Liver (tissue), 3 donors: ENCODE measurements at regions not wholly inside any gene's neighbourhood (a gene's known extent, or its start where the extent isn't known, plus 50 kb on each side); places are given as distances from the start of the nearest gene placed in this dataset.

Experiments
- EGR1 ChIP-seq, 2 donors: IDR thresholded peaks; 2 replicates each; pipeline ENCODE4 v1.6.1; 2016 to 2018; ENCODE audit warnings: antibody characterized with exemption in 2 of 2, low read depth in 2 of 2
- GABPA ChIP-seq, 2 donors: IDR thresholded peaks in 1 of 2; conservative IDR thresholded peaks in 1 of 2; 2 replicates each; pipeline ENCODE4 v1.6.1; 2016; ENCODE audit warnings: antibody characterized with exemption in 2 of 2, mild to moderate bottlenecking in 1 of 2, moderate library complexity in 1 of 2
- RXRA ChIP-seq, 2 donors: IDR thresholded peaks; 2 replicates each; pipeline ENCODE4 v1.6.1; 2017 to 2018; ENCODE audit warnings: antibody characterized with exemption in 2 of 2, mild to moderate bottlenecking in 1 of 2
- TAF1 ChIP-seq: conservative IDR thresholded peaks from 2 replicates; pipeline ENCODE4 v1.6.1; 2016; ENCODE audit warnings: antibody characterized with exemption, mild to moderate bottlenecking
- TF ChIP-seq, protein P1 (sequence below): fragments of 150-350 bp; IDR thresholded peaks from 2 replicates; pipeline ENCODE4 v1.5.1; 2017; ENCODE audit warnings: improper control_type of control experiment, low read depth, low read length; ENCODE audit not compliant: missing input control
- TF ChIP-seq, protein P2 (sequence below): IDR thresholded peaks from 2 replicates; pipeline ENCODE4 v1.6.1; 2016; ENCODE audit warnings: antibody characterized with exemption, mild to moderate bottlenecking
- TF ChIP-seq, protein P3 (sequence below): IDR thresholded peaks from 2 replicates; pipeline ENCODE4 v1.6.1; 2016; ENCODE audit warnings: antibody characterized with exemption
- TF ChIP-seq, protein P4 (sequence below): IDR thresholded peaks from 2 replicates; pipeline ENCODE4 v1.6.1; 2016; ENCODE audit warnings: antibody characterized with exemption
- donor health status: healthy.
- donor health status: healthy.

DNA sequence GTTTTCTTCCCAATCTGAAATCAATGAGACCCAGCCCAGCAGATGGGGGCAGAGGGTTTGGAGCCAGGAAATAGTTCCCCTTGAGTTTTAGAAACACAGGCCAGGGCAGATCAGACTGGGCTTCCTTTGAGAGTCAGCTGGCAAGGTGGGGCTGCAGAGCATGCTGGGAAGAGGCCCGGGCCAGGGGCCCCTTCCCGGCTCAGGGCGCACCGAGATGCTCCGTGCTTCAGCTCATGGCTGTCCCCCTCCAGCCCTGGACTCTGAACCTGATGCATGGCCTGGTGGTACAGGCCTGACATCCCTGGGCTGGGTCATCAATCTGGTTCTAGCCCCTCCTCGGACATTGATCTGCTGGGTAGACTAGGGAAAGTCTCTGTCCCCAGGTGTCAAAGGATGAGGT, 65.1 kb upstream of the RUNX3 start:
- TF ChIP-seq, protein P1, sequence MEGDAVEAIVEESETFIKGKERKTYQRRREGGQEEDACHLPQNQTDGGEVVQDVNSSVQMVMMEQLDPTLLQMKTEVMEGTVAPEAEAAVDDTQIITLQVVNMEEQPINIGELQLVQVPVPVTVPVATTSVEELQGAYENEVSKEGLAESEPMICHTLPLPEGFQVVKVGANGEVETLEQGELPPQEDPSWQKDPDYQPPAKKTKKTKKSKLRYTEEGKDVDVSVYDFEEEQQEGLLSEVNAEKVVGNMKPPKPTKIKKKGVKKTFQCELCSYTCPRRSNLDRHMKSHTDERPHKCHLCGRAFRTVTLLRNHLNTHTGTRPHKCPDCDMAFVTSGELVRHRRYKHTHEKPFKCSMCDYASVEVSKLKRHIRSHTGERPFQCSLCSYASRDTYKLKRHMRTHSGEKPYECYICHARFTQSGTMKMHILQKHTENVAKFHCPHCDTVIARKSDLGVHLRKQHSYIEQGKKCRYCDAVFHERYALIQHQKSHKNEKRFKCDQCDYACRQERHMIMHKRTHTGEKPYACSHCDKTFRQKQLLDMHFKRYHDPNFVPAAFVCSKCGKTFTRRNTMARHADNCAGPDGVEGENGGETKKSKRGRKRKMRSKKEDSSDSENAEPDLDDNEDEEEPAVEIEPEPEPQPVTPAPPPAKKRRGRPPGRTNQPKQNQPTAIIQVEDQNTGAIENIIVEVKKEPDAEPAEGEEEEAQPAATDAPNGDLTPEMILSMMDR, result no peak
- TF ChIP-seq, protein P2, sequence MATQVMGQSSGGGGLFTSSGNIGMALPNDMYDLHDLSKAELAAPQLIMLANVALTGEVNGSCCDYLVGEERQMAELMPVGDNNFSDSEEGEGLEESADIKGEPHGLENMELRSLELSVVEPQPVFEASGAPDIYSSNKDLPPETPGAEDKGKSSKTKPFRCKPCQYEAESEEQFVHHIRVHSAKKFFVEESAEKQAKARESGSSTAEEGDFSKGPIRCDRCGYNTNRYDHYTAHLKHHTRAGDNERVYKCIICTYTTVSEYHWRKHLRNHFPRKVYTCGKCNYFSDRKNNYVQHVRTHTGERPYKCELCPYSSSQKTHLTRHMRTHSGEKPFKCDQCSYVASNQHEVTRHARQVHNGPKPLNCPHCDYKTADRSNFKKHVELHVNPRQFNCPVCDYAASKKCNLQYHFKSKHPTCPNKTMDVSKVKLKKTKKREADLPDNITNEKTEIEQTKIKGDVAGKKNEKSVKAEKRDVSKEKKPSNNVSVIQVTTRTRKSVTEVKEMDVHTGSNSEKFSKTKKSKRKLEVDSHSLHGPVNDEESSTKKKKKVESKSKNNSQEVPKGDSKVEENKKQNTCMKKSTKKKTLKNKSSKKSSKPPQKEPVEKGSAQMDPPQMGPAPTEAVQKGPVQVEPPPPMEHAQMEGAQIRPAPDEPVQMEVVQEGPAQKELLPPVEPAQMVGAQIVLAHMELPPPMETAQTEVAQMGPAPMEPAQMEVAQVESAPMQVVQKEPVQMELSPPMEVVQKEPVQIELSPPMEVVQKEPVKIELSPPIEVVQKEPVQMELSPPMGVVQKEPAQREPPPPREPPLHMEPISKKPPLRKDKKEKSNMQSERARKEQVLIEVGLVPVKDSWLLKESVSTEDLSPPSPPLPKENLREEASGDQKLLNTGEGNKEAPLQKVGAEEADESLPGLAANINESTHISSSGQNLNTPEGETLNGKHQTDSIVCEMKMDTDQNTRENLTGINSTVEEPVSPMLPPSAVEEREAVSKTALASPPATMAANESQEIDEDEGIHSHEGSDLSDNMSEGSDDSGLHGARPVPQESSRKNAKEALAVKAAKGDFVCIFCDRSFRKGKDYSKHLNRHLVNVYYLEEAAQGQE, result no peak
- no peak for TF ChIP-seq RXRA (IDR thresholded peaks at IDR 0.05)
- TF ChIP-seq, protein P3, sequence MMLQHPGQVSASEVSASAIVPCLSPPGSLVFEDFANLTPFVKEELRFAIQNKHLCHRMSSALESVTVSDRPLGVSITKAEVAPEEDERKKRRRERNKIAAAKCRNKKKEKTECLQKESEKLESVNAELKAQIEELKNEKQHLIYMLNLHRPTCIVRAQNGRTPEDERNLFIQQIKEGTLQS, result no peak
- TF ChIP-seq GABPA (IDR thresholded peaks at IDR 0.05 in 1 of 2, conservative IDR thresholded peaks at IDR 0.05 in 1 of 2), result no peak
- TF ChIP-seq TAF1, result no peak
- TF ChIP-seq EGR1 (IDR thresholded peaks at IDR 0.05; ENCODE audit: low read depth in 2 of 2), result no peak
- TF ChIP-seq, protein P4, sequence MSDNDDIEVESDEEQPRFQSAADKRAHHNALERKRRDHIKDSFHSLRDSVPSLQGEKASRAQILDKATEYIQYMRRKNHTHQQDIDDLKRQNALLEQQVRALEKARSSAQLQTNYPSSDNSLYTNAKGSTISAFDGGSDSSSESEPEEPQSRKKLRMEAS, result no peak
